ENCODE measurements at regions not wholly inside any gene's neighbourhood (a gene's known extent, or its start where the extent isn't known, plus 50 kb on each side); places are given as distances from the start of the nearest gene placed in this dataset.

DNA sequence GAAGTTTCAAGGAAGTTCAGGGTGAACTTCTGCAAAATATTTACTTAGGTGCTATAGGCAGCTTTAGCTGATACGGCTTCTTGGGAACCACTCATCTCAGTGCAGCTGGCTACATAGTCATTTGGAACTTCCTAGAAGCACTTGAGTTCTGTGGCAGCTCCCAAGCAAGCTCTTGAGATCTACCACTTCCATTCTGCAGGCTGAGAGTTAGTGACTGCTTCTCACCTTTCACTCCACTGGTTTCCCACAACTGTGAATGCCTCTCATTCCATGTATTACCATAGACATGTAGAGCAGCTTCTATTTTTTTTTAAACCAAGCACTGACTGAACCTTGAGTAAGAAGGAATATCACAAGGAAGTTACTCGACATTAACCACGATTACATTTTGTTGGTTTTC is 994.1 kb upstream of the ACVR2A start:
- Mint-ChIP-seq H3K9me3 (no peaks in the 10 kb centered on the region), H3K27me3 (no peaks in the 10 kb centered on the region), H3K4me1 (no peaks in the 10 kb centered on the region), H3K4me3 (no peak overlapping the region), H3K36me3 (ENCODE audit: low read depth) (no peaks in the 10 kb centered on the region), H3K27ac (no peak overlapping the region)
- ATAC-seq (ENCODE audit: low read depth) (no peak), DNase-seq (no peak)
- ChIA-PET CTCF (no interaction called here), POLR2A (no interaction called here)
- TF ChIP-seq, protein P1, sequence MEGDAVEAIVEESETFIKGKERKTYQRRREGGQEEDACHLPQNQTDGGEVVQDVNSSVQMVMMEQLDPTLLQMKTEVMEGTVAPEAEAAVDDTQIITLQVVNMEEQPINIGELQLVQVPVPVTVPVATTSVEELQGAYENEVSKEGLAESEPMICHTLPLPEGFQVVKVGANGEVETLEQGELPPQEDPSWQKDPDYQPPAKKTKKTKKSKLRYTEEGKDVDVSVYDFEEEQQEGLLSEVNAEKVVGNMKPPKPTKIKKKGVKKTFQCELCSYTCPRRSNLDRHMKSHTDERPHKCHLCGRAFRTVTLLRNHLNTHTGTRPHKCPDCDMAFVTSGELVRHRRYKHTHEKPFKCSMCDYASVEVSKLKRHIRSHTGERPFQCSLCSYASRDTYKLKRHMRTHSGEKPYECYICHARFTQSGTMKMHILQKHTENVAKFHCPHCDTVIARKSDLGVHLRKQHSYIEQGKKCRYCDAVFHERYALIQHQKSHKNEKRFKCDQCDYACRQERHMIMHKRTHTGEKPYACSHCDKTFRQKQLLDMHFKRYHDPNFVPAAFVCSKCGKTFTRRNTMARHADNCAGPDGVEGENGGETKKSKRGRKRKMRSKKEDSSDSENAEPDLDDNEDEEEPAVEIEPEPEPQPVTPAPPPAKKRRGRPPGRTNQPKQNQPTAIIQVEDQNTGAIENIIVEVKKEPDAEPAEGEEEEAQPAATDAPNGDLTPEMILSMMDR (IDR thresholded peaks at IDR 0.05) = no peak
- intact Hi-C loops (cut with micrococcal nuclease) = no loop called here

DNA sequence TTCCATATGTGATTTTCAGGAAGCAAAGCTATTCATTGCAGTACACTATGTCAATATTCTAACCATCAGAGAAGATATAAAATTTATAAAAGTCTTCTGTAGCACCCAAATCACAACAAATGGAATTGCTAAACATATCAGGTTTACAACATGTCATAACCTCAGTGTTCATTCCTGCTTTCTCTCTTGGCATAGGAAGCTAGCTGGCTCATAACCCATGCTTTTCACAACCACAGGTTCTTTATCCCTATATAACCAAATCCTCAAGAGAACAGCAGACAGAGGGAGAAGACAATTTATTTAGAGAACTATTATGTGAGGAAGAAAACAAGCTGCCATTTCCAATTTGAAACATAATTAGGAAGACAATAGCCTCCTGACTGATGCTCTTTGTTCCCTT is 997.0 kb upstream of the ACVR2A start:
- ChIA-PET POLR2A (no interaction called here), CTCF (no interaction called here)
- no peaks in the 10 kb centered on the region for H3K36me3 Mint-ChIP-seq (ENCODE audit: low read depth)
- H3K27me3 Mint-ChIP-seq = no peaks in the 10 kb centered on the region
- ATAC-seq (ENCODE audit: low read depth) = no peak
- no peak for DNase-seq
- no peaks in the 10 kb centered on the region for H3K4me1 Mint-ChIP-seq
- TF ChIP-seq, protein P1 (IDR thresholded peaks at IDR 0.05) = no peak
- no peaks in the 10 kb centered on the region for H3K9me3 Mint-ChIP-seq
- no peak overlapping the region for H3K27ac Mint-ChIP-seq
- no peak overlapping the region for H3K4me3 Mint-ChIP-seq
- intact Hi-C loops (cut with micrococcal nuclease) = no loop called here

DNA sequence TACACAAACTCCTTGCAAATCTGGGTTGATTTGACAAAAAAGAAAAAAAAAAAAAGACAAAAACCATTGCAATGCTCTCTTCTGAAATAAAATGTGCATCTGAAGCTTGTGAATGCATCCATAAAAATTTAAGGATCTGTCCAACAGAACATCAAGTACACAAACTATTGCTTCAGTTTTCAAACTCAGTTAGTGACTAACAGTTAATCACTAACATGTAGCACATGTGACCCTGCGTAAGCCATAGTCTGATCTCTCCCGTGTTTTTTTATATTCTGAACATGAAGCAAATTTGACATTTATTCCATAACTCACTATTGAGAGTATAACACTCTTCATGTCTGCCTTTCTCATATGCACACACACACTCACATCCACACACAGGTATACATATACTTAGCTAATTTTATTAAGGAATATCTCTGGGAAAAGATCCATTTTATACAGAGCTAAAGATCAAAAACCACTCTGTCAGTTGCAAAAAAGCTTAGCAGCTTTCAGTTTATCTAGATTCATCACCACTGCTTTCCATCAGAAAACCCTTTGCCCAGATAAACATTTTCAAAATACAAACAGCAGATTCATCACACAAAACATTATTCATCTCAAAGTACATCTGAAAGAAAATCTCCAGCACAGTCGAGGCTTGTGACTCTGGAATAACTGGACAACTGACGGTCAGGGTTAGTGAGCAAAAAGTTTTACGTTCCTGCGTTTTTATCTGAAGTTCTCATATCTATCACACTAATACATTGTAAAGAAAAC is 1000.4 kb upstream of the ACVR2A start:
- Mint-ChIP-seq H3K4me1 (no peaks in the 10 kb centered on the region), H3K4me3 (no peak overlapping the region), H3K27me3 (no peaks in the 10 kb centered on the region), H3K36me3 (ENCODE audit: low read depth) (no peaks in the 10 kb centered on the region), H3K9me3 (no peaks in the 10 kb centered on the region), H3K27ac (no peak overlapping the region)
- DNase-seq = no peak
- intact Hi-C loops (cut with micrococcal nuclease) = no loop called here
- TF ChIP-seq, protein P1 (IDR thresholded peaks at IDR 0.05) = no peak
- ChIA-PET CTCF (no interaction called here), POLR2A (no interaction called here)
- no peak for ATAC-seq (ENCODE audit: low read depth)

GRCh38 chr2:146837857-146838256 is 1007.0 kb upstream of the ACVR2A start:
- intact Hi-C loops (cut with micrococcal nuclease) = no loop called here
- no peak overlapping the region for H3K4me3 Mint-ChIP-seq
- ATAC-seq (ENCODE audit: low read depth) (no peak), DNase-seq (no peak)
- TF ChIP-seq, protein P1 (IDR thresholded peaks at IDR 0.05) = no peak
- H3K4me1 Mint-ChIP-seq = no peaks in the 10 kb centered on the region
- no peaks in the 10 kb centered on the region for H3K27me3 Mint-ChIP-seq
- H3K9me3 Mint-ChIP-seq = no peaks in the 10 kb centered on the region
- no peak overlapping the region for H3K27ac Mint-ChIP-seq
- ChIA-PET POLR2A (no interaction called here), CTCF (no interaction called here)
- no peaks in the 10 kb centered on the region for H3K36me3 Mint-ChIP-seq (ENCODE audit: low read depth)

DNA sequence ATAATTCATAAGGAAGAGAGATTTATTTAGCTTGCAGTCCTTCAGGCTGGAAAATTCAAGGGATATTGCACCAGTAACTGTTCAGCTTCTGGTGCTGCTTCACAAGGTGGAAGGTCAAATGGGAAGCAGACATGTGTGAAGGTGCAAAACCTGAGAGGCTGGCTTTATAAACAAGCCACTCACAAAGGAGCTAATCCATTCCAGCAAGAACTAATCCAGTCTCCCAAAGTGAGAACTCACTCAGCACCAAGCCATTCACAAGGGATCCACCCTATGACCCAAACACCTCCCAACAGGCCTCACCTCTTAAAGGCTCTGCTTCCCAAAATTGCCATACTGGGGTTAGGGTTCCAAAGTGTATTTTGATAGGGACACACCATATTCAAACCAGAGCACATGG is 1018.4 kb upstream of the ACVR2A start:
- TF ChIP-seq, protein P1 (IDR thresholded peaks at IDR 0.05) = no peak
- no peak overlapping the region for H3K4me3 Mint-ChIP-seq
- no peaks in the 10 kb centered on the region for H3K9me3 Mint-ChIP-seq
- ATAC-seq (ENCODE audit: low read depth) (no peak), DNase-seq (no peak)
- H3K4me1 Mint-ChIP-seq = no peaks in the 10 kb centered on the region
- ChIA-PET CTCF (no interaction called here), POLR2A (no interaction called here)
- intact Hi-C loops (cut with micrococcal nuclease) = no loop called here
- H3K36me3 Mint-ChIP-seq (ENCODE audit: low read depth) = no peaks in the 10 kb centered on the region
- no peak overlapping the region for H3K27ac Mint-ChIP-seq
- H3K27me3 Mint-ChIP-seq = no peaks in the 10 kb centered on the region
